HG03108 (cell line): ENCODE measurements at regions not wholly inside any gene's neighbourhood (a gene's known extent, or its start where the extent isn't known, plus 50 kb on each side); places are given as distances from the start of the nearest gene placed in this dataset.

ENCODE experiments used
- ATAC-seq: cut with Tn5 transposase; IDR thresholded peaks from one replicate; pipeline ENCODE4 v1.9.1; 2021; ENCODE audit warnings: moderate library complexity; ENCODE audit not compliant: unreplicated experiment

DNA sequence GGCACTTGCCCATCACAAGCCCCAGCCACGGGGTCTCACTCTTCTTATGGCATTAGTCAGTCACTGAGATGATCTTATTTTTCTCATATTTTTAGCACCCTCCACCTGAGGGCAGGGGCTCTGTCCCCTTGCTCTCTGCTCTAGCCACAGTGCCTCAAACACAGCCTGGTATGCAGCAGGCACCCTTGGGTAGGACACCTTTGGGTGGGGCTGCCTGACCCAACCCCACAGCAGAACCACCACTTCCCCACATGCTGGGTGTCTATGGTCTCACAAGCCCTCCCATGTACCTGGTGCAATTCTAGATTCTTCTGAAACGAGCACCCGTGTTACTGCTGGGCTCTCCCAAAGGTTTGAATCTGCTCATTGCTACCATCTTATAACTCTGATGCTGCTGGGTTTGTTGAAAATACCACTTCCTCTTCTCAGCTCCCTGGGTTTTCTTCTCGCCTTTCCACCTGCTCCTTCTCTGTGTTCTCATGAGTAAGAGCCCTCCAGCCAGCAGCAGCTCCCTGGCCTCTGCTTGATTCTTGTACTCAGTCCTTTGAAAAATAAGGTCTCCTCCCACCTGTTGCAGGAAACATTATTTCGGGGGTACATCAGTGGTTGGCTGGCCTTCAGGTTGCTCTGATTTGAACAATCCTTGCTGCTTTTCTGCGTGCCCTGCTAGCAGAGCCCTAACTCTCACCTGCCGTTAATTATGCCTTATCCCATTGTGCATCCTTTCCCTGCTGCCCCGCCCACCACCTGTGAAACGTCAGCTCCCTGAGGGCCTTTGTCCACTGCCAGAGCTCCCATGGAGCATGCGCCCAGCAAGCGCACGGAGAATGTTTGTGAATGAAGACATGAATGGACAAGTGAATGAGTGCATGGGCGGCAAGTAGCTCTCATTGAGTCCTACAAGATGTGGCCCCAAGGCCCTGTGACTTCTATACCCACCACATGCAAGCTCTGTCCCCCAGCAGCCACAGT lies 1181.6 kb downstream of the TBC1D22A start:
- ATAC-seq = no peak

DNA sequence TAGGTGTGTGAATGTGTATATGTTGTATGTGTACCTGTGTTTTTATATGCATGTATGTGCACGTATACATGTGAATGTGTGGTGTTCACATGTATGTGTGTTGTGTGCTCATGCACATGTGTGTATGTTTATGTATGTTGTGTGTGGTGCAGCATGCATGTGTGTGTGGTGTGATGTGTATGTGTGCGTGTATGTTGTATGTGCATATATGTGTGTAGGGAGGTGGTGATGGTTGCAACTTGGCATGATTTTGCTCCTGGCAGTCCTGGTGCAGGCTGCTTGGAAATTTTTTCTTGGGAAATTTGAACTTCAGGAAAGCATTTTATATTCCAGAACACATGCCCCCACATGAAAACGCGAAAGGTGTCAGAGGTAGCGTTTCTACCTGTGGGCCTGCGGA lies 1177.8 kb downstream of the TBC1D22A start:
- no peak for ATAC-seq

DNA sequence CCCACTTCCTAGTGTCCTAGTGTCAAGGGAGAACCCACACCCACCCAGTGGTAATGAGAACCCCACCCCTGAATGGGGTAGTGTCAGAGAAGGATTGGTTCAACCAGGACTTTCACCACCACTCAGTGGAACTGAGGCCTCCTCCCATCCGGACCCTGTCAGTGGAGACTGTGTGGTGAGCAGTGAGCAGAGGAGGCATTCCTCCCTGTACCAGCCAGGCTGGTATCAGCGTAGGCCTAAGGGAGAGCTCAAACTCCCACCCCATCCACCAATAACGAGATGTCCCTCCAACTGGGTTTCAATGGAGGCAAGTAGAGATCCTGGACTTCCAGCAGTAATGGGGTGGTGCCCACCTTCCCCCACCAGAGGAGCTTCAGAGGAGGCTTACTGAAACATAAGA lies 1171.4 kb downstream of the TBC1D22A start:
- ATAC-seq = no peak

DNA sequence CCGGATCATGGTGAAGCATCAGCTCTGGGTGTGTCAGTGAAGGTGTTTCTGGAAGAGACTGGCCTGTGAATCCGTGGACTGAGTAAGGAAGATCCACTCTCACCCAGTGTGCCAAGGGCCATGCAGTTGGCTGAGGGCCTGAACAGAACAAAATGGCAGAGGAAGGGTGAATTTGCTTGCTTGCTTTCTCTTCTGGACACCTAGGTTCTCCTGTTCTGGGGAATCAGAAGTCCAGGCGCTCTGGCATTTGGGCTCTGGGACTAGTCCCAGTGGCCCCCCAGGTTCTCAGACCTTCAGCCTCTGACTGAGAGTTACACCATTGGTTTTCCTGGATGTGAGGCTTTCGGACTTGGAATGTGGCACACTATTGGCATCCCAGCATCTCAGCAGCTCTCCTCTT lies 1170.8 kb downstream of the TBC1D22A start:
- ATAC-seq = no peak

DNA sequence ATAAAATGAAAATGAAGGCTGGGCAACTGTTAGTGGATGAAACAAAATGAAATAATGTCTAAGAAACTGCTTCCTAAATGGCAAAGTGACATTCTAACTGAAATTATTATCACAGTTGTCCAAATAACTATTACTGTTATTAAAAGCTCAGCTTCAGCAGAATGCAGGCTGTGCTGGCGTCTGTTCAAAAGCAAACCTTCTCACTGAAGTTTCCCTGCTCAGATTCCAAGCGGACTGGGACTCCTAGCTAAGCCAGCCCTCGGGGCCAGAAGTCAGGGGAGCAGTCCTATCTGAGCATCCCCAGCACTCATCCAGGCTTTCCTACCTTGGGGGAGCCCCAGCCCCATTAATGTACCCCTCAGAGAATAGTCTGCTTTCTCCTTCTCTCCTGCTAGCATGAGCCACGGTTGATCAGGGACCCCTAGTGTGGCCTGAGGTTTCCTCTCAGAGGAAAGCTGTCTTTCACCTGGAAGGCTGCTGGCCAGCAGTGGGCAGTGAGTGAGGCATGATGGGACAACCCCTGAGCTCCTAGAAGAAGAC lies 1167.3 kb downstream of the TBC1D22A start:
- no peak for ATAC-seq

DNA sequence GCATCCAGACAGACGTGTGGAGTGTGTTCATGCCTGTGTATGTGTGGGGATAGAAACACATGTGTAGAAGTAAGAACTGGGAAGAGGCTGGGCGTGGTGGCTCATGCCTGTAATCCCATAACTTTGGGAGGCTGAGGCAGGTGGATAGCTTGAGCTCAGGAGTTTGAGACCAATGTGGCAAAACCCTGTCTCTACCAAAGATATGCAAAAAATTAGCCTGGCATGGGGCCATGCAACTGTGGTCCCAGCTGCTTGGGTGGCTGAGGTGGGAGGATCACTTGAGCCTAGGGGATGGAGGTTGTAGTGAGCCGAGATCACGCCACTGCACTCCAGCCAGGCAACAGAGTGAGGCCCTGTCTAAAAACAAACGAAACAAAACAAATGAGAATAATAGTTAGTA lies 1166.6 kb downstream of the TBC1D22A start:
- ATAC-seq = no peak

DNA sequence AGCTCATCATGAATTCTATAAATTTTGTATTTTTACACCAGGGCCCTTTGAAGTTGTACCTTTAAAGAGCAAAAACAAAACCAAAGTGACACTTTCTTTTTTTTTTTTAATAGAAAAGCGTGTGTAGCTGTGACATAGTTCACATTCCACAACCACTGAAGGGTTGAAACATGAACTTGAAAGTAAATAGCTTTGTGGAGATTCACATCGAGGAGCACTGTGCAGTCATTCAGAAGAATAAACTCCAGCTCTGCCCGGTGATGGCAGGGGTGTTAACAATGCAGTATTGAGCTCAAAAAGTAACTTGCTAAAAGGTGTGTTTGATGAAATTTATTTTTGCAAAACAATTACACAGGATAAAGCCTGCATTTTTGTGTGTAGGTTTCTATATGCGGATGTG lies 1166.2 kb downstream of the TBC1D22A start:
- no peak for ATAC-seq

DNA sequence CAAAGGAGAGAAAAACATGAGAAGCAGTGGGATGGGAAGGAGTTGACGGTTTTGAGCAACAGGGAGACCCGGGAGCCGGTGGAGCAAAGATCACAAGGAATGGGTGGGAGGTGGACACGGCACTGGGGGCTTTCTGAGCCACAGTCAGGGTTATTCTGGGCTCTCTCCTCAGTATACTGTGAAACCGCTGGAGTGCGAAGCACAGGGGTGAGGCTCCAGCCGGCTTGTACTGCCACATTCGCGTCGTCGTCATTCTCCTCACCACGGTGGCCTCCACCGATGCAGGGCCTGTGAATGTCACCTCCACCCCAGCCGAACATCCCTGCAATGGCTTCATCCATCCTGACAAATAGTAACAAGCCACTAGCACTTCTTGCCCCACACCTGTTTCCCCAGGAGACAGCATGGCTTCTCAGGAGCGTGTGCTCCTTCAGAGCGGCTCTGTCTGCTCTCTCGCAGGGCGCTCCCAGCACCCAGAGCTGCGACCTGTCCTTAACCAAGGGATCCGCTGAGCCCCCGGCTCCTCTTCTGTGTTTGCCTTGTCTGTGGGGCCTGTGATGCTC lies 1165.3 kb downstream of the TBC1D22A start:
- ATAC-seq = no peak

DNA sequence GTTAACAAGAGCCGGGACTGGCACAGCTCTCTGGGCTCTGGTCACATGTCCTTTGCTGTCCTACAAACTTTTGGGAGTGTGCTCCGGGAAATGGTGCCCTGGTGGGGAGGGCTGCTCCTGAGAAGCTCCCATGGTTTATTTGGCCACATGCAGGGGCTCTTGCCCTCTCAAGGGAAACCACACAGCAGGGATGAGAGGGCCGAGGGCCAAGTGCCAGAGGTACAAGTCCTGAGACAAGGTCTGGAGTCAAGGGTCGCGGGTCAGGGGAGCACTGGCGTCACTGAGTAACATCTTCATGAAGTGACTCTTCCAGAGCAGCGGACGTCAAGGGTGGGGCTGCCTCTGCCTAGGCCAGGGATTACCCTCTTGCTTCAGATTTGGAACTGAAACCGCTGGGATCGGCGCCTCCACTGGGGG lies 1160.6 kb downstream of the TBC1D22A start:
- ATAC-seq = no peak

DNA sequence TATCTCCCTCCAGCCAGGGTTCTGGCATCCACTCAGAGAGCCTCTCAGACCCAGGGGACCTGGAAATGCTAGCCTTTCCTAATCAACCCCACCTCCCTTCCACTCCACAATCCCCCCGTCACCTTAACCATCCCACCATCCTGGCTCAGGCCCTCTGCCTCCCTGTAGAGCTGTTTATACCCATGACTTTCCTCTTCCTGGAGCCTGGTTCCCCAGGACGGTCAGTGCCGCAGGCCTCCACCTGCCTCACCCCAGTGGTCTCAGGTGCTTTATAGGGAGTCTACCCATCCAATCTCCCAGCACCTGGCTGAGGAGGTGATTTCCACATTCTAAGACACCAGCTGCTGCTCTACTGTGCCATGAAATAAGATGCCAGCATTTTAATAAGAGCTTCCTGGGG lies 1159.5 kb downstream of the TBC1D22A start:
- ATAC-seq = no peak

DNA sequence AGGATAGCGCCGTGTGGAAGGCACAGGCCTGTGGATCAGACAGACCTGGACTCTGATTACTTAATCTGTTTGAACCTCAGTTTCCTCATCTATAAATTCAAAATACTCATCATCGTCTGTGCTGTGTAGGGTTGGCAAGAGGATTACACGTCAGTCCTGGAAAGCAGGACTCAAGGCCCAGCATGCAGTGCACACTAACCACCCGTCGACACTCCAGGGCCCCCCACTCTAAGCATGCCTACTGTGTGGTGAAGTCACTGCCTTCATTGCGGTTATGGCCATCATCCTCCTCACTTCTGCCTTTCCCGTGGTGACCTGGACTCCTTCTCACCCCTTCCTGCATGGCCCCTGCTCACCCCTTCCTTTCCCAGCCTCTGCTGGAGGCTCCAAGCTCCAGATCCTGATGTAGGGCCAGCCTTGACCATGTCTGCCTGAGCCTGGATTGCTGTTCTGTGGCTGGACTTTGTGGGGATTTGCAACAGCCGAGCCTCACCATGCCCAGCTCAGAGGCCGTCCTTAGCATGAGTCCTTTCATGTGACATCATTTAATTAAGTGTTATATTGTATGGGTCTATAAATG lies 1158.0 kb downstream of the TBC1D22A start:
- ATAC-seq = no peak

DNA sequence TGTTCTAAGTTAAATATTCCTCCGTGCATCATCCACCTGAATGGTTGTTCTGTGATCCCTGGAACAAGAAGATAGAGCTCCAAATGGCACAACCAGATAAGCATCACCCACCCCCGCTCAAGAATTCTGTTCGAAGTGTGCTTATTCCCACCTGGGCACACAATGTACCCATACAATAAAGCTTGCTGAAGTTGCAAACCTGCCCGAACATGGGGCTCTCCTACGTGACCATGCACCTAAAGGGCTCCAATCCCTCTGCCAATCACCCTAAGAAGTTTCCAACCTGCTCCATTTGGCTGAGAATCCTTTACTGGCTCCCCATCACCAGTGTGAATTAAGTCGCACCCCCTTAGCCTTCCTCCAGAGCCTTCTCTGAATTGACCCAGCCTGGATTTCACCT lies 1157.4 kb downstream of the TBC1D22A start:
- no peak for ATAC-seq

DNA sequence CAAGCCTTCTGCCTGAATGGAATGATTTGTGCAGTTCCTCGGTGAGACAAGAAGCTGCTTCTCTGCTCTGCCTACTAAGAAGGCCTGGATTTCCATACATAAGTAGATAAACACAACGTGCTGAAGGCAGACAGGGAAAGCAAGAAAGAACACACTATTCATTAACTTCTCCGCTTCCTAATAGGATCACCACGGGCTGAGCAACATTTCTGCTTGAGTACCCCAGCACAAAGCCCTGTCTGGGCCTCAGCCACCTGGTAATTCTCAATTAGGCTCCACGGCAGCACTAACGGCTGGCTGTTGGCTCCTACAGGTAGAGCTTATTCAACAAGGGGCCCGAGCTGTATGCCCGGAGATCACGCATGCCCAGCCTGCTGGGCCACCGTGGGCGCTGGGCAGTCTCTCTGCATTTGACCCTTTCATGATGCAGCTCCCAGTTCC lies 1156.6 kb downstream of the TBC1D22A start:
- ATAC-seq = no peak

DNA sequence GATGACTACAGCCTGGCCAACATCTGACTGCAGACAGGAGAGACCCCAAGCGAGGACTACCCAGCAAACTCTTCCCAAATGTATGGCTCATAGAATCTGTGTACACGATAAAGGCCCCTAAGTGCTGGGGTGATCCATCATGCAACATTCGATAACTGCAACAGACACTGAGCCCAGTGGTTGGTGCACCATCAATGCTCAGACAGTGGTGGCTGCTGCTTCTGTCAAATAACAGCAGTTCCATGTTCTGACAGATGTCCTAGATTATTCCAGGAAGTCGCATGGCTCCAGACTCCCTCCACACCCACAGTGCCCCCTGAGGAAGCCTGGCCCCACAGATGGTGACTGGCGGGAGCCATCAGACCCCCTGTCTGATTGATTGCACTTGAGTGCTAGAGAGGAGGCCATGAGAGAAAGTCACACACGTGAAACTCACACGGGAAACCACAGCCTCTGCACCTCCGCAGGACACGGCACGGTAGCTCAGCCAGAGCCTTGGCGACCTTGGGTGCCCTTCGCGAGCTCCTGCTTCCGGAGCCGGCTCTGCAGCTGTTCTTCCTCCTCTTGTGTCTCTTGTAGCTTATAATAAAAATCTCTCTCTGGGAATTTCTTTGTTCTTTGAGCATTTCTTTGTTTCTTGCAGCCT lies 1155.9 kb downstream of the TBC1D22A start:
- no peak for ATAC-seq

DNA sequence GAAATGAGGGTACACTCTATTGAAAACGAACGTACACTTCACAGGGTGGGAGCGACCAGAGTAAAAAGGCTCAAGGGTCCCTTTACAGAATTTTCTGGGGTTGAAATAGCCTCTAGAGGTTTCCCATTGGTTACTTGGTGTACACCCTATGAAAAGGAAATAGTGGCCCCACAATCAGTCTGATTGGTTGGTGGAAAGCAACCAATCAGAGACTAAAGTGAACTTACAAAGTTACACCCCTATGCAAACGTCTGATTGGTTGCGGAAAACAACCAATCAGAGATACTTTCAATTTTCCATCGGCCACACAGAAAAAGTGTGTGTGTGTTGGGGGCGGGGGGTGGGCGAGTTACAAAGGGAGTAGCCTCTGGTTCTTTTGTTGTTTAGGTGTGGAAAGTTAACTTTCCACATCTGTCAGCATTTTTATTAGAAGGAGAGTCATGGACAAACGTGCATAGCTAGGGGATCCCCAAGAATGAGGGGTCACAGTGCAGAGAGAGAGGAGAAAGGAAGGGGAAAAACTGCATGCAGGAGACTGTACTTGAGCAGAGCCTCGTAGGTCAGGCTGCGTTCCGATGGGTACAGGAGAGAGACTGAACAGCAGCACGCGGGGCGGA lies 1152.1 kb downstream of the TBC1D22A start:
- ATAC-seq = no peak

DNA sequence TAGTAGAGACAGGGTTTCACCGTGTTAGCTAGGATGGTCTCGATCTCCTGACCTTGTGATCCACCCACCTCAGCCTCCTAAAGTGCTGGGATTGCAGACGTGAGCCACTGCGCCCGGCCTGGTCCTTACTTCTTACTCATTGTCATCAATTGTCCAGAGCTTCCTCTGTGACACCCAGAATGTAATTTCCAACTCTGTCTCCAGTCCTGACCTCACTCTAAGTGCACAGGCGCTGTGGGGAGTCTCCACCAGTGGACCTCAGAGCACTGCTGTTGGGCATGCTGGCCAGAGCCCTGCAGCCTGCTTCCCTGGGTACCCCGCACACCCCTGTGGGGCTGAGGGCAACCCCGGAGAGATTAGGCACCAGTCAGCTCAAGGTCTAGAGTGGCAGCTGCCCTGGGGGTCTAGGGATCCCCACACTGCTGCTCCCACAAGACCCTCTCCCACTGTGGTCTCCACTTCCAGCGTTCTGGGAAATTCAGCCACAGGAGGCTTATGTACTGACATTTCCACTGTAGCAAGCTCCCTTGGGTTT lies 1140.3 kb downstream of the TBC1D22A start:
- no peak for ATAC-seq

DNA sequence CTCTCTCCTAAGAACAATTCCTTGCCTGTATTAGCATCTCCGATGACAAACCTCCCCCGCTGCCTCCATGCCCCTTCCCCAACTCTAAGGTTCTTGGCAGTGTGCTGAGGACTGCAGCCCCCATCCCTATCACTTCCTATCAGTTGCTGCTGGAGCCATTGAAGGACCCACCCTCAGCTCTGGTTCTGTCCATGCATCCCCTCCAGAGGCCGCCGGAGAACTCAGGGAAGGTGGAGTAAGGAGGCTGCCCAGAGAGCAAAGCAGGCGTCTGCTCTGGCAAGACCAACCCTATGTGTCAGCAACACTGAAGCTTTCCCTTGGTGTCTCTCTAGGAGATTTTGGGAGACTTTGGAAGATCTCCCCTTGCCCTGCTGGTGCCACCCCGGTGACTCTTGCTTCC lies 1139.5 kb downstream of the TBC1D22A start:
- no peak for ATAC-seq

DNA sequence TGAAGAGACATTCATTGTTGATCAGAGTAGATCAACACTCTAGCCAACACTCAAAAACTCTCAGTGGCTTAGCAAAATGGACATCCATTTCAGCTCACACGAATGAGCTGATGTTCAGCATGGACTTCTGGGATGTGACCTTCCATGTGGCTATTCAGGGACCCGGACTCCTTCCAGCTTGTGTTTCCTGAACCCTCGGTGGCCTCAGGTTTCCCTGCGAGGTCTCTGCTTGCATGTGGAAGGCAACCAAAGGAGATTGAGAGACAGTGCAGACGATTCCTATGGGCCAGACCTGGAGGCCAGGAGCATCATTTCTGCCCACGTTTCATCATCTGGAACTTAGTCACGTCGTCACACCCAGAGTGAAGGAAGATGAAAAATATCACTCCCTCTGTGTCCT lies 1137.4 kb downstream of the TBC1D22A start:
- no peak for ATAC-seq

DNA sequence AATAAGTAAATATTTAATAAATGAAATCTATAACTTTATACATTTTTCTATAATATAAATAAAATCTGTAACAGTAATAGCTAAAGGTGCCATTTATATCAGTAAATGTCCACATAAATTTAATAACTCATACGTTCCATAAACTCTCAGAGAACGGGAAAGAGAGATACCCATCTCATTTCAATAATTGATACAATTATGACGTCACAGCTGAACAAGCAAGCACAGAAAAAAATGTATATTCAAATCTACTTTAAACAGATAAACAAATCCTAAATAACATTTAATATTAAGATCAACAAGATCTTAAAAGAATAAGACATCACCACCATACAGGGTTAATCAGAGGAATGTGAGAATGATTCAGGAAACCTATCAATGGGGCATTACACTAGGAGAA lies 1136.5 kb downstream of the TBC1D22A start:
- ATAC-seq = no peak

DNA sequence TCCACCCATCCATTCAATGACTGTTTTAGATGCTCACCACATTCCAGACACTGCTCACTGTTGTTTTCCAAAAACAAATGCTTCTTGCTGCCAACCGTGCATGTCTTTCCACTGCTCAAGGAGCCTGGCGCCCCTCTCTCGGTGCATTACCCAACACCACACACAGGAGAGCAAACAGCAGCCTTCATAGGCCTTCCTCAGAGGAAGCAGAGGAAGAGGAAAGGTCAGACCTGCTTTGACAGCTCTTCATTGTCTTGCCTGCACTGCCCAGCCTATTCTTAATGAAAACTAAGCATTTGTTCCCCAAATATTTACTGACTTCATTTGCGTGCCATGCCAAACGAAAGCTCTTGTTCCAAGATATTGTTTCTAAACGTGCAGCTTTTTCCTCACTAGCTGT lies 1129.2 kb downstream of the TBC1D22A start:
- no peak for ATAC-seq

DNA sequence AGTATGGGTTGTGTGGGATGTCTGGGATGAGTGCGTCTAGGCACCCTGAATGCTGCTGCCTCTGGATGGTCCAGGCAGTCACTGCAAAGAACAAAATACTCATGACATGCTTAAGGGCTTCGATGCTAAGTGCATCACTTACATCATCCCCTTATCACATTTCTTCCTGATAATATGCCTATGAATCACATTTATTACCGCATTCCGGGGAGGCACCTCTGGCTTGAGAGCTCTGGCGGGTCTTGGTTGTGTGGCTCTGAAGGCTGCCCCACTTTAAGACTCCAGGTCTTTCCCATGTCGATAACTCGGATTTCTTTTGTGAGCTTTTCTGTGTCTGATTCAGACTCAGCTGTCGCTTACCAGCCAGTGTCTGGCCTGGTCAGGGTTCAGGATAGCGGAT lies 1126.4 kb downstream of the TBC1D22A start:
- ATAC-seq = no peak
